Right atrium auricular region (tissue), 2 donors: ENCODE measurements at regions not wholly inside any gene's neighbourhood (a gene's known extent, or its start where the extent isn't known, plus 50 kb on each side); places are given as distances from the start of the nearest gene placed in this dataset.

Source experiments
- DNase-seq: peaks from one replicate; pipeline ENCODE4 v3.0.0-alpha.2; 2019; ENCODE audit warnings: low spot score
- H3K27ac ChIP-seq, 2 donors: fragments of 200-600 bp; sonication (generic); 1 replicate in 1 of 2; 2 replicates in 1 of 2; pipeline ENCODE4 v1.5.1; 2016 to 2019
- H3K27me3 ChIP-seq, 2 donors: fragments of 200-600 bp; sonication (generic); one replicate each; pipeline versions ENCODE4 v1.5.1 to v1.6.0; 2017 to 2019
- H3K36me3 ChIP-seq: fragments of 200-600 bp; sonication (generic); one replicate; pipeline ENCODE4 v1.5.1; 2016
- H3K4me1 ChIP-seq, 2 donors: fragments of 200-600 bp; sonication (generic); one replicate each; pipeline versions ENCODE4 v1.5.1 to v1.6.0; 2017 to 2019
- H3K4me3 ChIP-seq, 2 donors: fragments of 200-600 bp; sonication (generic); 1 replicate in 1 of 2; 2 replicates in 1 of 2; pipeline ENCODE4 v1.5.1; 2017 to 2019; ENCODE audit warnings: mild to moderate bottlenecking in 1 of 2, moderate library complexity in 1 of 2
- H3K9me3 ChIP-seq, 2 donors: fragments of 200-600 bp; sonication (generic); one replicate each; pipeline ENCODE4 v1.5.1; 2019
- CTCF ChIP-seq, 2 donors: fragments of 200-600 bp; sonication (generic); IDR thresholded peaks; one replicate each; pipeline ENCODE4 v1.5.1; 2019; ENCODE audit warnings: antibody characterized with exemption in 2 of 2

GRCh38 chr2:56871644-56872043, 687.9 kb downstream of the CCDC85A start:
- H3K36me3 ChIP-seq = no peaks in the 10 kb centered on the region
- no peaks in the 10 kb centered on the region for H3K9me3 ChIP-seq
- no peak overlapping the region for H3K27ac ChIP-seq
- no peak for DNase-seq
- TF ChIP-seq CTCF (IDR thresholded peaks at IDR 0.05) = no peak
- H3K27me3 ChIP-seq = no peaks in the 10 kb centered on the region
- no peaks in the 10 kb centered on the region for H3K4me1 ChIP-seq
- H3K4me3 ChIP-seq = no peak overlapping the region

GRCh38 chr2:56874717-56875116, 690.9 kb downstream of the CCDC85A start:
- no peak overlapping the region for H3K27ac ChIP-seq
- H3K27me3 ChIP-seq = no peaks in the 10 kb centered on the region
- no peaks in the 10 kb centered on the region for H3K9me3 ChIP-seq
- H3K4me3 ChIP-seq = no peak overlapping the region
- H3K4me1 ChIP-seq = no peaks in the 10 kb centered on the region
- TF ChIP-seq CTCF (IDR thresholded peaks at IDR 0.05) = no peak
- no peak for DNase-seq
- H3K36me3 ChIP-seq = no peaks in the 10 kb centered on the region

DNA sequence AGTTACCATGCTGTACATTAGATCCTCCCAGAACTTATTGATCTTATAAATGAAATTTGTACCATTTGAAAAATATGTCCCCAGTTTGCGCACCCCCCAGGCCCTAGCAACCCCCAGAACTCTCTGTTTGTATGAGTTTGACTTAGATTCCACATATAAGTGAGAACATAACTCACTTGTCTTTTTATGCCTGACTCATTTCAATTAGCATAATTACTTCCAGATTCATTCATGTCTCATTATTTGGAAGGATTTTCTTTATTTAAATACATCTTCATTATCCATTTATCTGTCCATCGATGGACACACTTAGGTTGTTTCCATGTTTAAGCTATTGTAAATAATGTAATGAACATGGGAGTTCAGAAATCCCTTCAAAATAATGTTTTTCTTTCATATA, 705.9 kb downstream of the CCDC85A start:
- Histone ChIP-seq H3K27ac (no peak overlapping the region), H3K9me3 (no peaks in the 10 kb centered on the region), H3K36me3 (no peaks in the 10 kb centered on the region), H3K4me1 (no peaks in the 10 kb centered on the region), H3K4me3 (no peak overlapping the region), H3K27me3 (no peaks in the 10 kb centered on the region)
- no peak for TF ChIP-seq CTCF (IDR thresholded peaks at IDR 0.05)
- DNase-seq = no peak

GRCh38 chr2:56892382-56892781, 708.6 kb downstream of the CCDC85A start:
- Histone ChIP-seq H3K27me3 (no peaks in the 10 kb centered on the region), H3K9me3 (no peaks in the 10 kb centered on the region), H3K27ac (no peak overlapping the region), H3K4me1 (no peaks in the 10 kb centered on the region), H3K36me3 (no peaks in the 10 kb centered on the region), H3K4me3 (no peak overlapping the region)
- TF ChIP-seq CTCF (IDR thresholded peaks at IDR 0.05) = no peak
- no peak for DNase-seq

- DNase-seq = no peak
- no peak overlapping the region for H3K4me3 ChIP-seq
- no peaks in the 10 kb centered on the region for H3K4me1 ChIP-seq
- no peak overlapping the region for H3K27ac ChIP-seq
- peaks cover 0 to 2% of the 10 kb centered on the region in 2 donors for H3K9me3 ChIP-seq
- no peaks in the 10 kb centered on the region for H3K27me3 ChIP-seq
- TF ChIP-seq CTCF (IDR thresholded peaks at IDR 0.05) = no peak
- H3K36me3 ChIP-seq = no peaks in the 10 kb centered on the region
These were observed 715.2 kb downstream of the CCDC85A start for GRCh38 chr2:56898986-56899385.

- no peak overlapping the region for H3K4me3 ChIP-seq
- no peak for TF ChIP-seq CTCF (IDR thresholded peaks at IDR 0.05)
- H3K36me3 ChIP-seq = no peaks in the 10 kb centered on the region
- no peak for DNase-seq
- H3K4me1 ChIP-seq = no peaks in the 10 kb centered on the region
- H3K27me3 ChIP-seq = no peaks in the 10 kb centered on the region
- H3K27ac ChIP-seq = no peak overlapping the region
- H3K9me3 ChIP-seq = peaks cover 0 to 7% of the 10 kb centered on the region in 2 donors
These were observed 728.7 kb downstream of the CCDC85A start for GRCh38 chr2:56912490-56912889.
